Suprapubic skin (tissue), 4 donors: ENCODE measurements at regions not wholly inside any gene's neighbourhood (a gene's known extent, or its start where the extent isn't known, plus 50 kb on each side); places are given as distances from the start of the nearest gene placed in this dataset.

Experiments
- DNase-seq, 2 donors: peaks; one replicate each; pipeline ENCODE4 v3.0.0-alpha.2; 2019; ENCODE audit warnings: low spot score in 2 of 2
- H3K27ac ChIP-seq: fragments of 200-600 bp; sonication (generic); one replicate; pipeline ENCODE4 v1.5.1; 2019
- H3K27me3 ChIP-seq: fragments of 200-600 bp; sonication (generic); one replicate; pipeline ENCODE4 v1.5.1; 2019
- H3K36me3 ChIP-seq: fragments of 200-600 bp; sonication (generic); one replicate; pipeline ENCODE4 v1.5.1; 2019
- H3K4me1 ChIP-seq: fragments of 200-600 bp; sonication (generic); one replicate; pipeline ENCODE4 v1.5.1; 2019
- H3K4me3 ChIP-seq: fragments of 200-600 bp; sonication (generic); one replicate; pipeline ENCODE4 v1.5.1; 2019; ENCODE audit warnings: mild to moderate bottlenecking
- H3K9me3 ChIP-seq: fragments of 200-600 bp; sonication (generic); one replicate; pipeline ENCODE4 v1.5.1; 2019
- CTCF ChIP-seq, 2 donors: fragments of 200-600 bp in 1 of 2; fragments of 450-650 bp in 1 of 2; sonication (generic) in 1 of 2; IDR thresholded peaks; one replicate each; pipeline ENCODE4 v1.5.1; 2016 to 2019; ENCODE audit warnings: antibody characterized with exemption in 2 of 2, mild to moderate bottlenecking in 1 of 2, moderate library complexity in 1 of 2
- EP300 ChIP-seq: sonication (generic); formaldehyde crosslinking; IDR thresholded peaks from one replicate; pipeline ENCODE4 v1.6.1; 2017; ENCODE audit warnings: antibody characterized with exemption
- POLR2A ChIP-seq, 2 donors: fragments of 450-650 bp; IDR thresholded peaks; one replicate each; pipeline ENCODE4 v1.6.1; 2017; ENCODE audit warnings: antibody characterized with exemption in 2 of 2, mild to moderate bottlenecking in 2 of 2, moderate library complexity in 2 of 2
- POLR2AphosphoS5 ChIP-seq, 3 donors: sonication (generic); formaldehyde crosslinking; IDR thresholded peaks; one replicate each; pipeline ENCODE4 v1.6.1; 2017; ENCODE audit warnings: antibody characterized with exemption in 3 of 3
- WGBS: methylation state at CpG from one replicate; pipeline ENCODE4 v1.1.5; 2018; 5-methylcytosine and 5-hydroxymethylcytosine counted together

GRCh38 chr3:72139316-72139715 is 354.4 kb upstream of the PROK2 start:
- DNase-seq, result no peak
- no peaks in the 10 kb centered on the region for H3K9me3 ChIP-seq
- 100% methylated on average over 2 of the region's 2 CpGs for WGBS
- TF ChIP-seq POLR2AphosphoS5 (IDR thresholded peaks at IDR 0.05), result no peak
- no peak overlapping the region for H3K4me3 ChIP-seq
- H3K27ac ChIP-seq, result no peak overlapping the region
- H3K27me3 ChIP-seq, result no peaks in the 10 kb centered on the region
- peaks cover under 1% of the 10 kb centered on the region for H3K4me1 ChIP-seq
- no peaks in the 10 kb centered on the region for H3K36me3 ChIP-seq

GRCh38 chr3:72137865-72138861 is 353.2 kb upstream of the PROK2 start:
- H3K27me3 ChIP-seq, result no peaks in the 10 kb centered on the region
- 78% methylated on average over 9 of the region's 9 CpGs for WGBS
- TF ChIP-seq EP300 (no peak), CTCF (IDR thresholded peaks at IDR 0.05) (no peak), POLR2A (IDR thresholded peaks at IDR 0.05) (no peak), POLR2AphosphoS5 (IDR thresholded peaks at IDR 0.05) (no peak)
- DNase-seq, result no peak
- no peaks in the 10 kb centered on the region for H3K9me3 ChIP-seq
- no peak overlapping the region for H3K27ac ChIP-seq
- no peaks in the 10 kb centered on the region for H3K36me3 ChIP-seq
- H3K4me1 ChIP-seq, result no peaks in the 10 kb centered on the region
- no peak overlapping the region for H3K4me3 ChIP-seq

GRCh38 chr3:72135636-72136035 is 350.7 kb upstream of the PROK2 start:
- no peaks in the 10 kb centered on the region for H3K36me3 ChIP-seq
- H3K9me3 ChIP-seq, result no peaks in the 10 kb centered on the region
- no peak overlapping the region for H3K27ac ChIP-seq
- no peaks in the 10 kb centered on the region for H3K27me3 ChIP-seq
- H3K4me1 ChIP-seq, result no peaks in the 10 kb centered on the region
- 84% methylated on average over 5 of the region's 5 CpGs for WGBS
- TF ChIP-seq POLR2AphosphoS5 (IDR thresholded peaks at IDR 0.05) (no peak), POLR2A (IDR thresholded peaks at IDR 0.05) (no peak)
- no peak for DNase-seq
- no peak overlapping the region for H3K4me3 ChIP-seq

GRCh38 chr3:72134989-72135451 is 350.1 kb upstream of the PROK2 start:
- Histone ChIP-seq H3K4me1 (peaks cover under 1% of the 10 kb centered on the region), H3K27me3 (no peaks in the 10 kb centered on the region), H3K27ac (no peak overlapping the region), H3K4me3 (no peak overlapping the region), H3K9me3 (no peaks in the 10 kb centered on the region), H3K36me3 (no peaks in the 10 kb centered on the region)
- no peak for DNase-seq
- 72% methylated on average over 5 of the region's 6 CpGs for WGBS
- TF ChIP-seq POLR2AphosphoS5 (IDR thresholded peaks at IDR 0.05) (no peak), POLR2A (IDR thresholded peaks at IDR 0.05) (no peak), EP300 (no peak), CTCF (IDR thresholded peaks at IDR 0.05) (no peak)

GRCh38 chr3:72133329-72134011 is 348.5 kb upstream of the PROK2 start:
- 76% methylated on average over 7 of the region's 7 CpGs for whole genome bisulfite sequencing
- no peak for DNase-seq
- H3K27ac ChIP-seq, result no peak overlapping the region
- H3K27me3 ChIP-seq, result no peaks in the 10 kb centered on the region
- H3K4me3 ChIP-seq, result no peak overlapping the region
- no peaks in the 10 kb centered on the region for H3K9me3 ChIP-seq
- peaks cover 12% of the 10 kb centered on the region for H3K4me1 ChIP-seq
- TF ChIP-seq CTCF (IDR thresholded peaks at IDR 0.05) (no peak), POLR2AphosphoS5 (IDR thresholded peaks at IDR 0.05) (no peak), POLR2A (IDR thresholded peaks at IDR 0.05) (no peak), EP300 (no peak)
- H3K36me3 ChIP-seq, result no peaks in the 10 kb centered on the region

- Histone ChIP-seq H3K4me1 (peaks cover 12% of the 10 kb centered on the region), H3K4me3 (no peak overlapping the region), H3K27ac (no peak overlapping the region), H3K36me3 (no peaks in the 10 kb centered on the region), H3K27me3 (no peaks in the 10 kb centered on the region), H3K9me3 (no peaks in the 10 kb centered on the region)
- TF ChIP-seq POLR2A (IDR thresholded peaks at IDR 0.05) (no peak), EP300 (no peak), POLR2AphosphoS5 (IDR thresholded peaks at IDR 0.05) (no peak), CTCF (IDR thresholded peaks at IDR 0.05) (no peak)
- no peak for DNase-seq
- 92% methylated on average over 1 of the region's 1 CpG for WGBS
These were observed 347.0 kb upstream of the PROK2 start for GRCh38 chr3:72131899-72132298.
